WTC11 (cell line): ENCODE measurements at regions not wholly inside any gene's neighbourhood (a gene's known extent, or its start where the extent isn't known, plus 50 kb on each side); places are given as distances from the start of the nearest gene placed in this dataset.

Experiments used
- ATAC-seq: fragments of 200-7000 bp; cut with Tn5 transposase; 2 replicates; pipeline ENCODE4 v1.10.0; 2021; ENCODE audit warnings: mild to moderate bottlenecking, moderate library complexity
- CTCF ChIA-PET: fragments of 300-600 bp; sonication (Branson Sonifier 250); formaldehyde crosslinking; loops from one replicate; lab custom pipeline; 2021; ENCODE audit warnings: antibody characterized with exemption; lab: Charles Lee
- POLR2A ChIA-PET: fragments of 350-600 bp; sonication (Branson Sonifier 250); formaldehyde crosslinking; loops from one replicate; lab custom pipeline; 2021; ENCODE audit warnings: antibody characterized with exemption; lab: Charles Lee
- DNase-seq: peaks from one replicate; pipeline ENCODE4 v3.0.0; 2021; ENCODE audit warnings: low spot score
- H3K27ac Mint-ChIP-seq: 2 replicates; pipeline ENCODE4 v1.8.0; 2021; ENCODE audit warnings: mixed read lengths
- H3K27me3 Mint-ChIP-seq: 2 replicates; pipeline ENCODE4 v1.8.0; 2021; ENCODE audit warnings: low read depth, mild to moderate bottlenecking, moderate library complexity, mixed read lengths
- H3K36me3 Mint-ChIP-seq: 2 replicates; pipeline ENCODE4 v1.8.0; 2021; ENCODE audit warnings: mixed read lengths
- H3K4me1 Mint-ChIP-seq: 2 replicates; pipeline ENCODE4 v1.8.0; 2022; ENCODE audit warnings: mixed read lengths
- H3K4me3 Mint-ChIP-seq: 2 replicates; pipeline ENCODE4 v1.8.0; 2021; ENCODE audit warnings: mild to moderate bottlenecking, moderate library complexity, mixed read lengths
- H3K9me3 Mint-ChIP-seq: 2 replicates; pipeline ENCODE4 v1.8.0; 2021; ENCODE audit warnings: mixed read lengths
- ATF1 ChIP-seq: sonication (generic); formaldehyde crosslinking; IDR thresholded peaks from 2 replicates; pipeline ENCODE4 v1.8.1; 2023; ENCODE audit warnings: mild to moderate bottlenecking, moderate library complexity, missing genetic modification reagents
- EMX1 ChIP-seq: fragments of 250-450 bp; sonication (Bioruptor Pico); IDR thresholded peaks from 2 replicates; pipeline ENCODE4 v1.8.0; 2021; ENCODE audit warnings: mild to moderate bottlenecking
- ESRRA ChIP-seq: sonication (generic); formaldehyde crosslinking; IDR thresholded peaks from 2 replicates; pipeline ENCODE4 v1.8.1; 2022; ENCODE audit warnings: mild to moderate bottlenecking, missing genetic modification reagents, borderline replicate concordance
- MYBL2 ChIP-seq: sonication (generic); formaldehyde crosslinking; IDR thresholded peaks from 2 replicates; pipeline ENCODE4 v1.8.1; 2023; ENCODE audit warnings: mild to moderate bottlenecking, moderate library complexity, missing genetic modification reagents
- NFE2L1 ChIP-seq: sonication (generic); formaldehyde crosslinking; IDR thresholded peaks from 2 replicates; pipeline ENCODE4 v1.8.1; 2023; ENCODE audit warnings: missing genetic modification reagents
- NFYB ChIP-seq: sonication (generic); formaldehyde crosslinking; conservative IDR thresholded peaks from 2 replicates; pipeline ENCODE4 v1.8.0; 2022; ENCODE audit warnings: low read depth, missing genetic modification reagents
- NR1H2 ChIP-seq: sonication (generic); formaldehyde crosslinking; IDR thresholded peaks from 2 replicates; pipeline ENCODE4 v1.9.0; 2021; ENCODE audit warnings: mild to moderate bottlenecking, moderate library complexity, missing genetic modification reagents
- NR3C1 ChIP-seq: sonication (generic); formaldehyde crosslinking; conservative IDR thresholded peaks from 2 replicates; pipeline ENCODE4 v1.8.1; 2023; ENCODE audit warnings: low read depth, mild to moderate bottlenecking, missing genetic modification reagents
- PRRX2 ChIP-seq: fragments of 250-450 bp; sonication (Bioruptor Pico); IDR thresholded peaks from 2 replicates; pipeline ENCODE4 v1.8.0; 2021; ENCODE audit warnings: mild to moderate bottlenecking
- RELA ChIP-seq: sonication (generic); formaldehyde crosslinking; IDR thresholded peaks from 2 replicates; pipeline ENCODE4 v1.8.1; 2022; ENCODE audit warnings: missing genetic modification reagents, mild to moderate bottlenecking, borderline replicate concordance
- SP1 ChIP-seq: sonication (generic); formaldehyde crosslinking; conservative IDR thresholded peaks from 2 replicates; pipeline ENCODE4 v1.8.1; 2022; ENCODE audit warnings: missing genetic modification reagents
- TP53 ChIP-seq: sonication (generic); formaldehyde crosslinking; IDR thresholded peaks from 2 replicates; pipeline ENCODE4 v1.8.1; 2023; ENCODE audit warnings: mild to moderate bottlenecking, missing genetic modification reagents
- TF ChIP-seq, protein P1 (sequence below): fragments of 250-450 bp; sonication (Bioruptor Pico); conservative IDR thresholded peaks from 2 replicates; pipeline ENCODE4 v1.9.0; 2021; ENCODE audit warnings: mild to moderate bottlenecking
- TF ChIP-seq, protein P2 (sequence below): fragments of 250-450 bp; sonication (Bioruptor Pico); IDR thresholded peaks from 2 replicates; pipeline ENCODE4 v1.9.0; 2021; ENCODE audit warnings: mild to moderate bottlenecking
- TF ChIP-seq, protein P3 (sequence below): sonication (generic); formaldehyde crosslinking; IDR thresholded peaks from 2 replicates; pipeline ENCODE4 v1.8.1; 2023; ENCODE audit warnings: mild to moderate bottlenecking, missing genetic modification reagents, moderate library complexity
- TF ChIP-seq, protein P4 (sequence below): sonication (generic); formaldehyde crosslinking; IDR thresholded peaks from 2 replicates; pipeline ENCODE4 v1.8.1; 2023; ENCODE audit warnings: mild to moderate bottlenecking, missing genetic modification reagents, moderate library complexity
- TF ChIP-seq, protein P5 (sequence below): sonication (generic); formaldehyde crosslinking; IDR thresholded peaks from 2 replicates; pipeline ENCODE4 v1.8.1; 2023; ENCODE audit warnings: mild to moderate bottlenecking, missing genetic modification reagents
- TF ChIP-seq, protein P6 (sequence below): sonication (generic); formaldehyde crosslinking; IDR thresholded peaks from 2 replicates; pipeline ENCODE4 v1.8.1; 2022; ENCODE audit warnings: low read depth, mild to moderate bottlenecking, moderate library complexity, missing genetic modification reagents, borderline replicate concordance
- TF ChIP-seq, protein P7 (sequence below): fragments of 250-450 bp; sonication (Bioruptor Pico); IDR thresholded peaks from 2 replicates; pipeline ENCODE4 v1.9.0; 2021; ENCODE audit warnings: mild to moderate bottlenecking, borderline replicate concordance

DNA sequence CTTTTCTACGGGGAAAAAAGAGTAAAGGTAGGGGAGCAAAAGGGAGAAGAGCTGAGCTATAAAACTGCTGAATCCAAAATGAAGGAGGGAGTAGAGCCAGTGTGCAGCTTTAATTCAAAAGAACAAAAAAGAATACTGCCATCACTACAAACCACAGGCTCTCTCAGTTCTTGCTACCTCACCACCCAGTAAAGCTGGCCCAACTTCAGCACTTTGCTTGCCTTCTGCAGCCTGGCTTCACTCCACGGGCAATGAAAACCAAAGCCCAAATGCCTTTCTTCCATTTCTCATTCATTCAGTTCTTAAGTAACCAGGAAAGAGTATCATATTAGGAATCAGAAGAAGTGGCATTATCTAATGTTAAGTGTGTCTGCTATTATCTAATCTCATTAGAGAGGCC, 376.8 kb downstream of the BCOR start:
- Mint-ChIP-seq H3K4me1 (peaks cover 4% of the 10 kb centered on the region), H3K27me3 (peaks cover 3% of the 10 kb centered on the region; the same call in 1 of the 2 replicates), H3K27ac (no peak overlapping the region), H3K4me3 (no peak overlapping the region), H3K36me3 (no peaks in the 10 kb centered on the region), H3K9me3 (no peaks in the 10 kb centered on the region)
- DNase-seq, result no peak
- CTCF ChIA-PET, result no interaction called here
- TF ChIP-seq PRRX2 (CRISPR knock-in tag) (no peak), NR3C1 (CRISPR knock-in tag) (no peak), RELA (CRISPR knock-in tag) (no peak), EMX1 (CRISPR knock-in tag) (no peak), ATF1 (CRISPR knock-in tag) (no peak), ESRRA (CRISPR knock-in tag) (no peak), NFE2L1 (CRISPR knock-in tag) (no peak), MYBL2 (CRISPR knock-in tag) (no peak)
- TF ChIP-seq, protein P1, sequence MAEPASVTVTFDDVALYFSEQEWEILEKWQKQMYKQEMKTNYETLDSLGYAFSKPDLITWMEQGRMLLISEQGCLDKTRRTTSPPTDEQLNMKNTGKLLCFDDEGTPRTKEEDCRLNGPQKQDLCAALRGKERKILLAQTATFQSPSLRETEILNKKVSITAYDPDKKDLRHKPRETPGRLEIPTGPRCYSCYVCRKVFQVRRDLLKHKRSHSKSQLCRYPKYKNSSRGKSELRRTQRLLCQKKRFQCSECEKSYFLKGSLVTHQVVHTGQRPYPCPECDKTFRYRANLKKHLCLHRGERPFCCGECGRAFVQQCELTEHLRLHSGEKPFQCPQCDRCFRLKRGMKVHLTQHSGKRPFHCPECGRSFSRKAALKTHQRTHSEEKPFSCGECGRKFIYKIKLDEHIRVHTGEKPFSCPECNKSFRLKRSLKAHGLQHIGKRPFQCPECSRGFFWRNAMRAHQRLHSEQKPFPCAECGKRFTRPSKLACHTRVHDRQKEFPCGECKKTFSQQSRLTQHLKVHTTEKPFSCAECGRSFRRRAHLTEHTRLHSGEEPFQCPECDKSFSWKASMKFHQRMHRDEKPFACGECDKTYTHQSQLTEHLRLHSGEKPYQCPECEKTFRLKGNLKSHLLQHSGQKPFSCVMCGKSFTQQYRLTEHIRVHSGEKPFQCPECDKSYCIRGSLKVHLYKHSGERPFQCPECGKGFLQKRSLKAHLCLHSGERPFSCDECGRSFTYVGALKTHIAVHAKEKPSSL, result no peak
- ATAC-seq, result no peak
- POLR2A ChIA-PET, result no interaction called here

DNA sequence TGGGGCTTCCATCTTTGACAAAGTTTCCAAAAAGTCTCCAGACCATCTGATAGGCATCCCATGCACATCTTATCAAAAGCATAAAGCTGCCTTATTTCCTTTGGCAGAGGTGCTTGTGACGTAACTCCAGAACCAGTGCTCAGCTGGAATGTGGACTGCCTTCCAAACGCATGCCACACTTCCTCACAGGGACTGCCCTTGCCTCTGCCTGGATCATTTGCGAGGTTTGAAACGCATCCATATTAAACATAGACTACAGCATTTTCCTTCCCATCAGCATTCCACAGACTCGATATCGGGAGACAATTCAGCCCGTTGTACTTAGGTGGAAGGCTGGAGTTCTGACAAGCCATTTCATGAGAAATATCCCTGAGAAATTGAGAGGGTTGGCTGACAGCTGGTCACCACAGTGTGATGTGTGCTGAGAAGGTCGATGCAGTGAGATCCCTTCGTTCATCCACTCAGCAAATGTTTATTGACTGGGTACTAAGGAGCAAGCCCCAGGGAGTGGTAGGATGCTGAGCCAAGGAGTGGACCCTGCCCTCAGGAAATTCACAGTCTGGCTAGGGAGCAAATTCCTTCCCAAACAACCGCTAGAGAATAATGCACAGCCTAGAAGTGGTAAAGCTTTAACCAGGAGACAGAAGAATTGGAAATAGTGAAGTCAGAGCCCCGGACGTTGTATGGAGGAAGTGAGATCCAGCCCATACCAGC, 376.0 kb downstream of the BCOR start:
- ChIA-PET POLR2A (no interaction called here), CTCF (no interaction called here)
- DNase-seq, result no peak
- no peaks in the 10 kb centered on the region for H3K9me3 Mint-ChIP-seq
- TF ChIP-seq, protein P2, sequence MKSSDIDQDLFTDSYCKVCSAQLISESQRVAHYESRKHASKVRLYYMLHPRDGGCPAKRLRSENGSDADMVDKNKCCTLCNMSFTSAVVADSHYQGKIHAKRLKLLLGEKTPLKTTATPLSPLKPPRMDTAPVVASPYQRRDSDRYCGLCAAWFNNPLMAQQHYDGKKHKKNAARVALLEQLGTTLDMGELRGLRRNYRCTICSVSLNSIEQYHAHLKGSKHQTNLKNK (CRISPR knock-in tag), result no peak
- TF ChIP-seq, protein P3, sequence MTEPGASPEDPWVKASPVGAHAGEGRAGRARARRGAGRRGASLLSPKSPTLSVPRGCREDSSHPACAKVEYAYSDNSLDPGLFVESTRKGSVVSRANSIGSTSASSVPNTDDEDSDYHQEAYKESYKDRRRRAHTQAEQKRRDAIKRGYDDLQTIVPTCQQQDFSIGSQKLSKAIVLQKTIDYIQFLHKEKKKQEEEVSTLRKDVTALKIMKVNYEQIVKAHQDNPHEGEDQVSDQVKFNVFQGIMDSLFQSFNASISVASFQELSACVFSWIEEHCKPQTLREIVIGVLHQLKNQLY, result no peak
- TF ChIP-seq NFYB (CRISPR knock-in tag), result no peak
- TF ChIP-seq TP53 (CRISPR knock-in tag), result no peak
- no peak for TF ChIP-seq NR1H2 (CRISPR knock-in tag)
- TF ChIP-seq, protein P4, sequence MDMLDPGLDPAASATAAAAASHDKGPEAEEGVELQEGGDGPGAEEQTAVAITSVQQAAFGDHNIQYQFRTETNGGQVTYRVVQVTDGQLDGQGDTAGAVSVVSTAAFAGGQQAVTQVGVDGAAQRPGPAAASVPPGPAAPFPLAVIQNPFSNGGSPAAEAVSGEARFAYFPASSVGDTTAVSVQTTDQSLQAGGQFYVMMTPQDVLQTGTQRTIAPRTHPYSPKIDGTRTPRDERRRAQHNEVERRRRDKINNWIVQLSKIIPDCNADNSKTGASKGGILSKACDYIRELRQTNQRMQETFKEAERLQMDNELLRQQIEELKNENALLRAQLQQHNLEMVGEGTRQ (CRISPR knock-in tag), result no peak
- TF ChIP-seq, protein P5, sequence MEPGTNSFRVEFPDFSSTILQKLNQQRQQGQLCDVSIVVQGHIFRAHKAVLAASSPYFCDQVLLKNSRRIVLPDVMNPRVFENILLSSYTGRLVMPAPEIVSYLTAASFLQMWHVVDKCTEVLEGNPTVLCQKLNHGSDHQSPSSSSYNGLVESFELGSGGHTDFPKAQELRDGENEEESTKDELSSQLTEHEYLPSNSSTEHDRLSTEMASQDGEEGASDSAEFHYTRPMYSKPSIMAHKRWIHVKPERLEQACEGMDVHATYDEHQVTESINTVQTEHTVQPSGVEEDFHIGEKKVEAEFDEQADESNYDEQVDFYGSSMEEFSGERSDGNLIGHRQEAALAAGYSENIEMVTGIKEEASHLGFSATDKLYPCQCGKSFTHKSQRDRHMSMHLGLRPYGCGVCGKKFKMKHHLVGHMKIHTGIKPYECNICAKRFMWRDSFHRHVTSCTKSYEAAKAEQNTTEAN, result no peak
- H3K4me3 Mint-ChIP-seq, result no peak overlapping the region
- peaks cover 3% of the 10 kb centered on the region; the same call in 1 of the 2 replicates for H3K27me3 Mint-ChIP-seq
- H3K4me1 Mint-ChIP-seq, result peaks cover 6% of the 10 kb centered on the region
- ATAC-seq, result no peak
- H3K36me3 Mint-ChIP-seq, result no peaks in the 10 kb centered on the region
- no peak overlapping the region for H3K27ac Mint-ChIP-seq

DNA sequence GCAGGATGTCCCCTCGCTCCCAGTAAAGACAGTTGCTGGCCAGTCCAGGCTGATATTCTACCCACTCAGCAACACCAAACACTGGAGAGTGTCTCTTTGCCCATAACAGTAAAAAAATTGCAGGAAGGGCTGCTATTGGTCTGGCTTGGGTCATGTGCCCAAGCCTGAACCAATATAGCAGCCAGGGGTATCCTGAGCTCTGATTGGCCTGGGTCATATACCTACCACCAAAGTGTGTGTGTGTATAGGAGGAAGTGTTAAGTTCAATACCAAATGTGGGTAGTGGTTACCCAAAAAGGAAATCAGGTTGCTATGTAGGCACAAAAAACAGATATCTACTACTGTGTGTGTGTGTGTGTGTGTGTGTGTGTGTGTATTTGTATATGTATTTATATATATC, 373.2 kb downstream of the BCOR start:
- no peak overlapping the region for H3K27ac Mint-ChIP-seq
- no peak overlapping the region for H3K4me3 Mint-ChIP-seq
- no peak for ATAC-seq
- H3K27me3 Mint-ChIP-seq, result peaks cover 6% of the 10 kb centered on the region; the same call in 1 of the 2 replicates
- TF ChIP-seq, protein P6, sequence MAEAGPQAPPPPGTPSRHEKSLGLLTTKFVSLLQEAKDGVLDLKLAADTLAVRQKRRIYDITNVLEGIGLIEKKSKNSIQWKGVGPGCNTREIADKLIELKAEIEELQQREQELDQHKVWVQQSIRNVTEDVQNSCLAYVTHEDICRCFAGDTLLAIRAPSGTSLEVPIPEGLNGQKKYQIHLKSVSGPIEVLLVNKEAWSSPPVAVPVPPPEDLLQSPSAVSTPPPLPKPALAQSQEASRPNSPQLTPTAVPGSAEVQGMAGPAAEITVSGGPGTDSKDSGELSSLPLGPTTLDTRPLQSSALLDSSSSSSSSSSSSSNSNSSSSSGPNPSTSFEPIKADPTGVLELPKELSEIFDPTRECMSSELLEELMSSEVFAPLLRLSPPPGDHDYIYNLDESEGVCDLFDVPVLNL (CRISPR knock-in tag), result no peak
- TF ChIP-seq, protein P7, sequence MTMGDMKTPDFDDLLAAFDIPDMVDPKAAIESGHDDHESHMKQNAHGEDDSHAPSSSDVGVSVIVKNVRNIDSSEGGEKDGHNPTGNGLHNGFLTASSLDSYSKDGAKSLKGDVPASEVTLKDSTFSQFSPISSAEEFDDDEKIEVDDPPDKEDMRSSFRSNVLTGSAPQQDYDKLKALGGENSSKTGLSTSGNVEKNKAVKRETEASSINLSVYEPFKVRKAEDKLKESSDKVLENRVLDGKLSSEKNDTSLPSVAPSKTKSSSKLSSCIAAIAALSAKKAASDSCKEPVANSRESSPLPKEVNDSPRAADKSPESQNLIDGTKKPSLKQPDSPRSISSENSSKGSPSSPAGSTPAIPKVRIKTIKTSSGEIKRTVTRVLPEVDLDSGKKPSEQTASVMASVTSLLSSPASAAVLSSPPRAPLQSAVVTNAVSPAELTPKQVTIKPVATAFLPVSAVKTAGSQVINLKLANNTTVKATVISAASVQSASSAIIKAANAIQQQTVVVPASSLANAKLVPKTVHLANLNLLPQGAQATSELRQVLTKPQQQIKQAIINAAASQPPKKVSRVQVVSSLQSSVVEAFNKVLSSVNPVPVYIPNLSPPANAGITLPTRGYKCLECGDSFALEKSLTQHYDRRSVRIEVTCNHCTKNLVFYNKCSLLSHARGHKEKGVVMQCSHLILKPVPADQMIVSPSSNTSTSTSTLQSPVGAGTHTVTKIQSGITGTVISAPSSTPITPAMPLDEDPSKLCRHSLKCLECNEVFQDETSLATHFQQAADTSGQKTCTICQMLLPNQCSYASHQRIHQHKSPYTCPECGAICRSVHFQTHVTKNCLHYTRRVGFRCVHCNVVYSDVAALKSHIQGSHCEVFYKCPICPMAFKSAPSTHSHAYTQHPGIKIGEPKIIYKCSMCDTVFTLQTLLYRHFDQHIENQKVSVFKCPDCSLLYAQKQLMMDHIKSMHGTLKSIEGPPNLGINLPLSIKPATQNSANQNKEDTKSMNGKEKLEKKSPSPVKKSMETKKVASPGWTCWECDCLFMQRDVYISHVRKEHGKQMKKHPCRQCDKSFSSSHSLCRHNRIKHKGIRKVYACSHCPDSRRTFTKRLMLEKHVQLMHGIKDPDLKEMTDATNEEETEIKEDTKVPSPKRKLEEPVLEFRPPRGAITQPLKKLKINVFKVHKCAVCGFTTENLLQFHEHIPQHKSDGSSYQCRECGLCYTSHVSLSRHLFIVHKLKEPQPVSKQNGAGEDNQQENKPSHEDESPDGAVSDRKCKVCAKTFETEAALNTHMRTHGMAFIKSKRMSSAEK, result no peak
- no peak for TF ChIP-seq SP1 (CRISPR knock-in tag)
- TF ChIP-seq, protein P4 (CRISPR knock-in tag), result peak; percentile 33; the same call in 1 of the 2 replicates
- TF ChIP-seq, all 79 proteins: peak for 1
- no peak for DNase-seq
- ChIA-PET CTCF (interaction anchor here (0.8 kb wide), 1 partner anchor 17 kb away, joined by 3 read pairs; no protein-coding TSS in a partner anchor), POLR2A (no interaction called here)
- peaks cover 3% of the 10 kb centered on the region; the same call in 1 of the 2 replicates for H3K9me3 Mint-ChIP-seq
- H3K4me1 Mint-ChIP-seq, result peaks cover 7% of the 10 kb centered on the region
- H3K36me3 Mint-ChIP-seq, result no peaks in the 10 kb centered on the region
